ENCODE measurements at regions not wholly inside any gene's neighbourhood (a gene's known extent, or its start where the extent isn't known, plus 50 kb on each side); places are given as distances from the start of the nearest gene placed in this dataset.
"Not testable (repeated sequence)": the region's sequence is repeated elsewhere in the genome, so short reads cannot be mapped to it uniquely, and the experiment has no call there.

DNA sequence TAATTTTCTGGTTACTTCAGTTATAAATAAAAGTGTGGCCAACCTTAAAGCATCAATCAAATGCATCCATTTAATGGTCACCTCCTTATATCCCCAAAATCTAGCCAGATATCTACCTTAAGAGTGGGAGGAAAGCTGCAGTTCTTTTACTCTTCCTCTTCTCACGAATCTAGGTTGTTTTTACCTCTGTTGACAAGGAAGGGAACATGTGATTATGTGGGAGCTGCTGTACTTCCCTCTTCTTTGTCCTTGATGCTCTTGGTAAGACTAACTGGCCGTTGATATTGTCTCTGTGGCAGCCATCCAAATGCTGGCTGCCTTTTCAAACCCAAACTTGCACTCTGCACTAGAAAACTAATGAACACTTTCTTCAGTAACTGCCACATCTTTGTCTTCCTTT lies 275.3 kb upstream of the CADM2 start:
- no peaks in the 10 kb centered on the region for H3K4me1 ChIP-seq
- no peaks in the 10 kb centered on the region for H3K36me3 ChIP-seq
- H3K27me3 ChIP-seq, result no peaks in the 10 kb centered on the region
- no peak for DNase-seq
- H3K4me3 ChIP-seq, result no peak overlapping the region
- TF ChIP-seq, protein P1, sequence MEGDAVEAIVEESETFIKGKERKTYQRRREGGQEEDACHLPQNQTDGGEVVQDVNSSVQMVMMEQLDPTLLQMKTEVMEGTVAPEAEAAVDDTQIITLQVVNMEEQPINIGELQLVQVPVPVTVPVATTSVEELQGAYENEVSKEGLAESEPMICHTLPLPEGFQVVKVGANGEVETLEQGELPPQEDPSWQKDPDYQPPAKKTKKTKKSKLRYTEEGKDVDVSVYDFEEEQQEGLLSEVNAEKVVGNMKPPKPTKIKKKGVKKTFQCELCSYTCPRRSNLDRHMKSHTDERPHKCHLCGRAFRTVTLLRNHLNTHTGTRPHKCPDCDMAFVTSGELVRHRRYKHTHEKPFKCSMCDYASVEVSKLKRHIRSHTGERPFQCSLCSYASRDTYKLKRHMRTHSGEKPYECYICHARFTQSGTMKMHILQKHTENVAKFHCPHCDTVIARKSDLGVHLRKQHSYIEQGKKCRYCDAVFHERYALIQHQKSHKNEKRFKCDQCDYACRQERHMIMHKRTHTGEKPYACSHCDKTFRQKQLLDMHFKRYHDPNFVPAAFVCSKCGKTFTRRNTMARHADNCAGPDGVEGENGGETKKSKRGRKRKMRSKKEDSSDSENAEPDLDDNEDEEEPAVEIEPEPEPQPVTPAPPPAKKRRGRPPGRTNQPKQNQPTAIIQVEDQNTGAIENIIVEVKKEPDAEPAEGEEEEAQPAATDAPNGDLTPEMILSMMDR (IDR thresholded peaks at IDR 0.05), result no peak
- TF ChIP-seq EP300 (IDR thresholded peaks at IDR 0.05), result no peak
- TF ChIP-seq POLR2A (IDR thresholded peaks at IDR 0.05), result no peak
- TF ChIP-seq POLR2AphosphoS5 (IDR thresholded peaks at IDR 0.05), result no peak
- no peaks in the 10 kb centered on the region for H3K9me3 ChIP-seq
- H3K27ac ChIP-seq, result no peak overlapping the region
- intact Hi-C loops (cut with DNase I), result no loop called here
- 26 to 43% methylated on average over 2 of the region's 2 CpGs for WGBS, 2 donors

DNA sequence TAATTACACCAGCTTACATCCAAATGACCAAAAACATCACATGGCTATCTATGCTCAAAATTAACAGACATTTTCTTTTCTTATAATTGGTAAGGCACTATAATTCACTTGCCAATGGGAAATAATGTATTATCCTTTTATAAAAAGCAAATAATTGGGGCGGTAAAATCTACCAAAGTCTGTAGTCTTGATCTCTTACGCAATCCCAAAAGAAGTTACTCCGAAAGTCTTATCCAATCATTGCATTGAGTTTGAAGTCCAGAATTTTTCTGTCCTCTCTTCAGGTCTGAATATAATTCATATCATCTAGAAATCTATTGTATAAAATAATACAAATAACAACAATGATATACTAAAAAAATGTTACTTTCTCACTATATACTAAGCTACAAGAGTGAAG lies 273.3 kb upstream of the CADM2 start:
- WGBS, 2 donors, result 95 to 96% methylated on average over 3 of the region's 3 CpGs

DNA sequence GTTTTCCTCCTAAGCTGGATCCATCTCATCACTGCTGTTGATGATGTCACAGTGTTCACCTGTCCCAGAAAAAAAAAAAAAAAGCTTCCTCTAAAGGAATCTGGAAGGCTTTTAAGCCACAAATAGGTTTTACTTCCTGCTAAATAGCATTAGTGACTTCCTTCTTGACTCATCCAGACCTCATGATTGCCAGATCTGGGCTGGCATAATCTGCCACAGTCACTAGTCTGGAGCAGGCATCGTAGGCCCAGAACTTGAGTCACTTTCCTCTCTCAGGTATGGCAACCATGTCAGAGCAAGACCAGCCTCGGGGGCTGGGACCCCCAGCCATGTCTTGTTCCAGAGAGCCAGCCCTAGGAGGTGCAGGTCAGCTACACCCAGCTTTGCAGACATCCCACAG lies 266.5 kb upstream of the CADM2 start:
- 35 to 56% methylated on average over 2 of the region's 2 CpGs for WGBS, 2 donors
- TF ChIP-seq, protein P1 (IDR thresholded peaks at IDR 0.05), result no peak
- TF ChIP-seq EP300 (IDR thresholded peaks at IDR 0.05) (no peak), POLR2A (IDR thresholded peaks at IDR 0.05) (no peak), POLR2AphosphoS5 (IDR thresholded peaks at IDR 0.05) (no peak)
- Histone ChIP-seq H3K27me3 (no peaks in the 10 kb centered on the region), H3K27ac (no peak overlapping the region), H3K36me3 (no peaks in the 10 kb centered on the region), H3K4me3 (no peak overlapping the region), H3K9me3 (no peaks in the 10 kb centered on the region), H3K4me1 (no peaks in the 10 kb centered on the region)
- intact Hi-C loops (cut with DNase I), result no loop called here
- DNase-seq, result no peak

More for the DNA sequence above, 273.3 kb upstream of the CADM2 start:
- H3K9me3 ChIP-seq, result no peaks in the 10 kb centered on the region
- H3K27me3 ChIP-seq, result no peaks in the 10 kb centered on the region
- no peak overlapping the region for H3K4me3 ChIP-seq
- no peak for TF ChIP-seq POLR2AphosphoS5 (IDR thresholded peaks at IDR 0.05)
- no peak for TF ChIP-seq POLR2A (IDR thresholded peaks at IDR 0.05)
- no peak for TF ChIP-seq EP300 (IDR thresholded peaks at IDR 0.05)
- TF ChIP-seq, protein P1 (IDR thresholded peaks at IDR 0.05), result no peak
- intact Hi-C loops (cut with DNase I), result no loop called here
- H3K4me1 ChIP-seq, result no peaks in the 10 kb centered on the region
- no peak overlapping the region for H3K27ac ChIP-seq
- no peak for DNase-seq
- no peaks in the 10 kb centered on the region for H3K36me3 ChIP-seq

- DNase-seq; intact Hi-C loops (cut with DNase I); H3K4me1 ChIP-seq; H3K9me3 ChIP-seq; H3K4me3 ChIP-seq; H3K27me3 ChIP-seq; H3K36me3 ChIP-seq; H3K27ac ChIP-seq: not testable (repeated sequence)
- 36 to 63% methylated on average over 1 of the region's 1 CpG for WGBS, 2 donors
These were observed 248.5 kb upstream of the CADM2 start for GRCh38 chr3:84710288-84710687.

- Histone ChIP-seq H3K4me3 (no peak overlapping the region), H3K27ac (no peak overlapping the region), H3K27me3 (no peaks in the 10 kb centered on the region), H3K36me3 (no peaks in the 10 kb centered on the region), H3K4me1 (no peaks in the 10 kb centered on the region), H3K9me3 (no peaks in the 10 kb centered on the region)
- DNase-seq, result no peak
- no peak for TF ChIP-seq POLR2A (IDR thresholded peaks at IDR 0.05)
- TF ChIP-seq, protein P1 (IDR thresholded peaks at IDR 0.05), result no peak
- no peak for TF ChIP-seq POLR2AphosphoS5 (IDR thresholded peaks at IDR 0.05)
- no peak for TF ChIP-seq EP300 (IDR thresholded peaks at IDR 0.05)
- intact Hi-C loops (cut with DNase I), result no loop called here
- 59 to 77% methylated on average over 3 of the region's 3 CpGs for WGBS, 2 donors
These were observed 240.9 kb upstream of the CADM2 start for GRCh38 chr3:84717894-84718293.

Measured in sigmoid colon (tissue), 6 donors.